ENCODE measurements at regions not wholly inside any gene's neighbourhood (a gene's known extent, or its start where the extent isn't known, plus 50 kb on each side); places are given as distances from the start of the nearest gene placed in this dataset.

GRCh38 chr15:96687388-96688107 lies 357.0 kb downstream of the NR2F2 start:
- TF ChIP-seq NR3C1 (CRISPR knock-in tag; conservative IDR thresholded peaks at IDR 0.05; ENCODE audit: low read depth), result no peak
- TF ChIP-seq, protein P1, sequence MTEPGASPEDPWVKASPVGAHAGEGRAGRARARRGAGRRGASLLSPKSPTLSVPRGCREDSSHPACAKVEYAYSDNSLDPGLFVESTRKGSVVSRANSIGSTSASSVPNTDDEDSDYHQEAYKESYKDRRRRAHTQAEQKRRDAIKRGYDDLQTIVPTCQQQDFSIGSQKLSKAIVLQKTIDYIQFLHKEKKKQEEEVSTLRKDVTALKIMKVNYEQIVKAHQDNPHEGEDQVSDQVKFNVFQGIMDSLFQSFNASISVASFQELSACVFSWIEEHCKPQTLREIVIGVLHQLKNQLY (CRISPR knock-in tag; IDR thresholded peaks at IDR 0.05), result no peak

Data from WTC11 (cell line).